HG03432 (cell line): ENCODE measurements at regions not wholly inside any gene's neighbourhood (a gene's known extent, or its start where the extent isn't known, plus 50 kb on each side); places are given as distances from the start of the nearest gene placed in this dataset.

Source experiments
- ATAC-seq: cut with Tn5 transposase; IDR thresholded peaks from one replicate; pipeline ENCODE4 v1.9.1; 2021; ENCODE audit warnings: mild to moderate bottlenecking, moderate library complexity; ENCODE audit not compliant: unreplicated experiment

DNA sequence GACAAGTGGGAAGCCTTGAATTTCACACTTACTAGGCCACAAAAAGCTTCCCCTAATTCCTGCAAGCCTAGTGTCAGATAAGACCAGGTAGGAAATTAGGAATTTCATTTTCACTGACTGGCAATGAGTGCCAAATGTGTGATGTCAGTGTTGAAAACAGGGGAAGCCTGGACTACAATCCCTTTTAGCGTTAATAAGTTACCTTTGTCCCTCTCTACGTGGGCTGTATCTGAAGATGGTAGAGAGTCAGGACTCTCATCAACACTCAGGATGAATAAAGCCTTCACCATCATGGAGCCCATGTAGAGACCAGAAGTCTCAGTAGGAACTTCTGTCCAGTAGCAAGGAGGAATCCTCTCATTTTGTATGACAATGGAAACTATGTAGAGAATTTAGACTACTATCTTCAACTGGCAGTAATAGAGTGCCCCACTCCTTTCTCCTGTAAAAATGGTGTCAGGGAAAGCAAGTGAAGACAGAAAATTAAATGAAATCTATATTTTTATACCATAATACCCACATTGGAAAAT is 324.1 kb upstream of the KLHL1 start:
- no peak for ATAC-seq

DNA sequence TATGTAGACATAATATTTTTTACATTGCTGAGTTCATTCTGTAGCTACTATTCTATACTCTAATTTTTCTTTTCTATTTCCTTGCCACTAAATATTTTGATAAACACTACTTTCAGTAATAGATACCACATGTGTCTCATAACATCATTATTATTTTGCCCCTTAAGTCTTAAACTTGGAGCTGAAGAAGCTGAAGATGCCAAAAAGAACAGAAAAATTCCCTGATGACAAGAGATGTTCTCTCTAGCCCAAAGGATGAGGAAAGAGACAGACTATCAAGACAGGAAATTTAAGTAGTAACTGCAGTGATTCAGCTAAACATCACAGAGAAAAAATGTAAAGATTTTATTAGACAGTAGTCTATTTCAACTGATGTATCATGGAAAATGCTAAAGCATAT is 322.0 kb upstream of the KLHL1 start:
- ATAC-seq: no peak

DNA sequence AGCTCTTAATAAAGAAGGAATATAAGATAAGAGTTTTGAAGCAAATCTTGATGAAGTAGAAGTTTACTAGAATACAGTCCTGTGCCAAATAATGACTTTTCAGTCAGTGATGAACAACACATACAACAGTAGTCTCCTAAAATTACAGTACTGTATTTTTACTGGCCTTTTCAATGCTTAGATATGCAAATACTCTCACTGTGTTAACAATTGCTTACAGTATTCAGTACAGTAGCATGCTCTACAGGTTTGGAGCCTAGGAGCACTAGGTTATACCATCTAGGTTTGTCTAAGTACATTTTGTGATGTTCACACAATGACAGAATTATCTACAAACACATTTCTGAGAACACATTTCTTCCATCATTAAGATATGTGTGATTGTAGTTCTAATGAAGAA is 316.7 kb upstream of the KLHL1 start:
- no peak for ATAC-seq

DNA sequence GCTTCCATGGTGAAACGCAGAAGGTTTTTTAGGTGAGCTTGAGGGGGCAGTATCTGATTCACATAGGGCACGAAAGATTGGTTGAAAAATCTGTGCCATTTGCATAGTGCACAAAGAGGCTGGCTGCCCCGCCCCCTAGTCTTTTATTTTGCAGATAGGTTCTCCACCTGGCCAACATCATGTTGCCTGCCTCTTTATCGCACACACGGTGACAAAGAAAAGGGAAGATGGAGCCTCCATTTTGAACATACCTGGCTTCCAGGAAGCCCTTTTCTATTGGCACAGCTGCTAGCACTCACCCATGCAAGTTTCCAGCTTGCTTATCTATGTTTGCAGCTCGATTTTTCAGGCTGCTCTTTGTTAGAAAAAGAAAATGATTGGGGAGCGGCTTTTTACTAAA is 316.2 kb upstream of the KLHL1 start:
- no peak for ATAC-seq

DNA sequence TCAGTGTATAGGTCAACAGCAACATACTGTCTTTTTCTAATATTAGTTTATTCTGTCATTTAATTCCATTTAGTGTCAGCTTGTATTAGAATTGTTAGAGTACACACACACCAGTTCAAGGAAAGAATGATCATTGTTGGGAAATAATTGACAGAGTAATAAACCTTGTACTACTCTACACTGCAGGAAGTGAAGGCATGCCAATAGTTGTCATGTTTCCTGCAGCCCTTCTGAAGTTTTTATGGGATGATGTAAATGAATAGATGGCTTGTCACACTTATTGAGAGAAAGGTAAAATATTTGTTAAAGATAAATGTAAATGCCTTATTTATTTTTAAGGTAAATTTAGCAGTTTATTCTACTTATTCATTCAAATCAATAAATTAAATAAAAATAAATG is 306.9 kb upstream of the KLHL1 start:
- no peak for ATAC-seq

DNA sequence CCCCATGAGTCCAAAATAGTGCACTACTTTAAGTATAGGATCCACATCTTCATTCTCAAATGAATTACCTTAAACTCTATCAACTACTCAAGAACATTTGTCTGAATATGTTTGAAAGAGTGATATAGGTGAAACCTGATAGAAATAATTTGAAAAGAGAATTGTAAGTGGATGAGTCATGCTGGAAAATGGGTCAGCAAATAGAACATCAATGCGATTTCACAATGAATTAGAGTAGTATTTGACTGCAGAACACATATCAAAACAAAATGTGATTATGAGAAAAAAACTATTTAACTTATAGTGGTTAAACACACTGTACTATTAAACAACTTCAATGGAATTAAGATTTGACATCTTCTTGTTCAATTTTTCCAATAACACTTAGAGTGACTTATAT is 300.6 kb upstream of the KLHL1 start:
- no peak for ATAC-seq

DNA sequence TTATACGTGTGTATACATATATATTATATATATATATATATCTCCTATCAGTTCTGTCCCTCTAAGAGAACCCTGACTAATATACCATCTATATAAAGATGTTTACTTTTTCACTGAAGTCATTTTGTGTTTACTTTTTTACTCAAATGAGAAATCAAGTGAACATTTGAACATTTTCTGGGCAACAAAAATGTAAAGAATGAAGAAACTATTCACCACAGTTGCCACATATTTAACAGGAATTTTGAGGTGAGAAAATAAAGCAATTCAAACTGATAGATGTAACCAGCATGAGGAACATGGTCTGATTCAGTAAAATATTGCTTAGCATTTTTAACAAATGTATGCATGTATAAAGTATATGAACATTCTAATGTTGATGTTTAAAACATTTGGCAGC is 299.2 kb upstream of the KLHL1 start:
- no peak for ATAC-seq

DNA sequence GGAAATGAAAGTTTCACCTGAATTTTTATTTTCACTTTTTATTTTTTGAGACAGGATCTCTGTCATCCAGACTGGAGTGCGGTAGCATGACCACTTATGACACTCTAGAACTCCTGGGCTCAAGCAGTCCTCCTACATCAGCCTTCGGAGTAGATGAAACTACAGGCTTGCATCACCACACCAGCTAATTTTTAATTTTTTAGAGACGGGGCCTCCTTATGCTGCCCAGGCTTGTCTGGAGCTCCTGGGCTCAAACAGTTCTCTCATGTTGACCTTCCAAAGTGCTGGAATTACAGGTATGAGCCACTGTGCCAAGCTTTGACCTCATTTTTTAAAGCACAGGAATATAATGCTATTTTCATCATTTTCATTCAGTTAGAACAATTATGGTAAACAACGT is 297.0 kb upstream of the KLHL1 start:
- ATAC-seq: no peak

DNA sequence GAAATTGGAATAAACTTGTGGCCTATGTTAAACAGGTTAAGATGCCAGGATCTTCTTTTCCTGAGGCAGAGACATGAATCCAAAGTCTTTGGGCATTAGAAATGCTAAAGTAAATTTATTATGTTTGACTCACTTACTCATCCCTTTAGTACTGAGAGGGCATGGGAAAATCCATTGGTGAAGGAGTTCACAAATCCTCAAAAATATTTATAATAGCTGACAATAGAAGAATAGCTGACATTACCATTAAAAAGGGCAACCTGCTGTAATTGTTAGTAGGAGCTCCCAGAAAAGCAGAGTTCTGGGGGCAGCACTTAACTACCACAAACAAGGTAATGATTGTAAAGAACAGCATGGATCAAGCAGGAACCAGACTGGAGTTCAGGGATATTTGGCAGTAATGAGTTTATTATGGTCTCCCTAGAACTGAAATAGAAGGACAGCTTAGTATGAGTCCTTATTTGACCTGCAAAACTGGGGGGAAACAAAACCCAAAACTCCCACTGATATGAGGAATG is 285.8 kb upstream of the KLHL1 start:
- no peak for ATAC-seq

DNA sequence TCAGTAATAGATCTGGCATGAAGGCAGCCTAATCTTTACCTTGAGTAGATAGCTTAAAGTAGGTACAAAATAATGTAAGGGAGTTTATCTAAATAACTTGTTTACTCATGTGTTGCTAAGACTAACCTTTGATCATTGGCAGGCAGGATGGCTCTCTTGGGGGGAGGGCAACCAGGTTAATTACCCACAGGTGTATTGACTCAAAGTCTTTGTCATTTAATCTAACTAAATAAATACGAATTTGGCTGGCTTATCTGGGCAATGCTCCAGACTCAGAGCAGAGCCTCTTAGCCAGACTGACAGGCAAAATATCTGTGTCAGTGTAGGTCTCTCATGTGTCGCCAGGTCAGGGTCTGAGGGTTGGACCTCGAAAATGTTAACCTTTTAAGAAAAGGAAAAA is 283.4 kb upstream of the KLHL1 start:
- ATAC-seq: no peak

DNA sequence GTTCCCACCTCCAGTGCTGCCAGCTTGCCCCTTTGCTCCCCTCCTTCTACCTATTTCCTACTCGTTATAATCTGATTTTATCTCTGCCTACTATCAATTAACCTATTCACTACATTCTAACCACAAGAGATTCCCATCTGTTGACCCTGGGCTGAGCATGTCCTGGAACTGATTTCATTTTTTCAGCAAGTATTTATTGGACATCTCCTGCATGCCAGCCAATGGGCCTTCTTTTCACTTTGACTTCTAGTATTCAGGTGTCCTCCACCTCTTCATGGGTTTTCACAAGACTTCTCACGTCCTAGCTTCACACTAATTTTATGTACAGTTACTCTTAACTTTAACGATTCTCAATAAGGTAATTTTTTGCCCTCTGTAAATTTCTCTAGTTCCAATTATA is 282.7 kb upstream of the KLHL1 start:
- no peak for ATAC-seq

DNA sequence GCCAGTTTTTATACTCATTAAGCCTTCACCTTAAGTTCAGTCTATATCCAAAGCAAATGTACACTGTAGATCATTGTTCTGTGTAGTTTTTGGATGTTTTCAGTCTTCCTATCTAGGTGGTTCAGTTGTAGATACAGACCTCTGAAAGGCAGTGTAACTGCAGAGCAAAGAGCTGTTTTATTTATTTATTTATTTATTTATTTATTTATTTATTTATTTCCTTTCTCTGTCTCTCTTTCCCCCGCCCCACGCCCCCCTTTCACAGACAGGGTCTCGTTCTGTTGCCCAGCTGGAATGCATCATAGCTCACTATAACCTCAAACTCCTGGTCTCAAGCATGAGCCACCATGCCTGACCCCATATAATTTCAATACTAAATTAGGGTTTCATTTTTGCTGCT is 281.8 kb upstream of the KLHL1 start:
- ATAC-seq: no peak

DNA sequence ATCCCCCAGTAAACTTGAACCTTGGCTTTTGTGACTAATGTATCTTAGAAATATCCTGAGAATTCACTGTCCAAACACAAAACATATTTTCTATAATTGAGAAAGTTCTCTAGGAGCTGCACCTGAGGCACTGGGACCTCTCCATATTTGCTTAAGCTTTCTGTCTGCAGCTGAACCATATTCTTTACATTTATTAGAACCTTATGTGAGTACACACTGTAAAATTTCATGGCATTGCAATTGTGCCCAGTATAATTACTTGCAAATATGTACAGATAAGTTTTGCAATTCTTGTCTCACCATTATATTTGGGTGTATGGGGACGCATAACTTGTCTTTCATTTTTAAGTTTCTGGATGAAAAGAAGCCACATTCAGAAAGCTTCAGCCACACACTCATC is 280.7 kb upstream of the KLHL1 start:
- ATAC-seq: no peak

DNA sequence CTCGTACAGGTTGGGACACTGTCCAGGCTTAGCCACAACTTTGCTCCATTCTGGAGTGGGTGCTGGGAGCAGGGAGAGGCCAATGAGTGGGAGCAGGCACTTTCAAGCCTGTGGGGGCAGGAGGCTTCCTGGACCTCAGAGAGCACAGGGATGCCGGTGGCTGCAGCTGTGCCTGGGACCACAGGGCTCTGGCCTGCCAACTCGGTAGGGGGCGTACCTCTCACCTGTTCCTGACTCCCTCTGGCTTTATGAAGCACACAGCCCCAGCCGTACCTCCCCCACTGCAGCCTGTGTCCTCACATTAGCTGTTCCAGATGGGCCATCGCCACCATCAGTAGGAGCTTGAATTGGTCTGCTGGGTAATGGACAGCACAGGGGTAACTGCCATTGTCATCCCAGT is 278.7 kb upstream of the KLHL1 start:
- ATAC-seq: no peak

DNA sequence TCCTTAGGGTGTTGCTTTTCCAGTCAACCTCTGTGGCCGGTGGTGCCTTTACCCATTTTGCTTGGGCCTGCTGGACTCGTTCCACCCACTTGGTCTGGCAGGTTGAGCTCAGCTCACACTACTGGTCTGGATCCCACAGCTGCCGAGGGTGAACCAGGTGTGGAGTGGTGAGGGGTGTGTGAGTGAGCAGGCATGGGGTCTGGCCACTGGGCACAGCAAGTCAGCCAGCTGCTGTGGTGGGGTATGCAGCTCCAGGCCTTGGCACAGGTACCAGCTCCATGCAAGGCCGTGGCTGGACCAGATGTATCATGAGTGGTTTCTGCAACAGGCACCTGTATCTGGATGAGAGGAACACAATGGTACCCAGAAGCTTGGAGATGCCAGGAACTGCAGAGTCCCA is 277.6 kb upstream of the KLHL1 start:
- no peak for ATAC-seq

DNA sequence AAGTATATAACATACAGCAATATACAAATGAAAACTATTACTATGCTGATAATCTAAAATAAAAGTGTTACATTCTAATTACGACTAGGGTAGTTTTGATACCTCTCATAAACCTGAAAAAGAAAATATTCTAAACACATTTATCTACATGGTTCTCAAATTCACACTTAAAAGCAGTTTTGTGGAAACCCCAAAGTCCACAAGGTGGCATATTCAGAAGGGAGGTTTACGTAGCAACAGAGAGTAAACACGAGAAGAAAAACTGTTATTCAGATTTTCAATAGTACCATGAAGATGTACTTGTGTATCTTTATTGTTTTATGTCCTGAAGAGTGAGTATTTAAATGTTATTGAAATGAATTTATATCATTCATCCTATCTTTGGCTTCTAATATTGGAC is 275.9 kb upstream of the KLHL1 start:
- no peak for ATAC-seq

DNA sequence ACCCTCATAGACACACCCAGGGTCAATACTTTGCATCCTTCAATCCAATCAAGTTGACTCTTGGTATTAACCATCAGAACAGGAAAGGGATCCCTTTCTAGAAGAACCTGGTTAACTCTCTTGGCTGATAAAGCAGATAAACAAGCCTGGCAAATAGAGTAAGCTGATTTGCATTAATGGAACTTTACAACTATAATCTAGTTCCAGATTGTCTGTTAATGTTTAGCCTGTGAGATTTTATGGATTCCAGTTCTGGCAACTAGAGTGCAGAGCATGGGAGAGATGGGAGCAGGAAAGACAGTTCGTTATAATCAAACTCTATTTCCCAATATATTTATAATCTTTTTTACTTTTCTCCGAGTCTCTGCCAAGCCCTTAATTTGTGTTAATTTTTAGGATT is 272.6 kb upstream of the KLHL1 start:
- ATAC-seq: no peak

DNA sequence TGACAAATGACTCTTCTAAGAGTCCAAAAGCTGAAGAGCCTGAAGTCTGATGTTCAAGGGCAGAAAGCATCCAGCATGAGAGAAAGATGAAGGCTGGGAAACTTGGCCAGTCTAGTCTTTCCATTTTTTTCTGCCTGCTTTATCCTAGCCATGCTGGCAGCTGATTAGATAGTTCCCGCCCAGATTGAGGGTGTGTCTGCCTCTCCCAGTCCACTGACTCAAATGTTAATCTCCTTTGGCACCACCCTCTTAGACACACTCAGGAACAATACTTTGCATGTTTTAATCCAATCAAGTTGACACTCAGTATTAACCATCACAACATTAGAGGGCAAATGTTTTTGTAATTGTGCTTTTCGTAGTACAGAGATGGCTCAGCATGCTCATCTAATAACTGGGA is 267.5 kb upstream of the KLHL1 start:
- no peak for ATAC-seq

DNA sequence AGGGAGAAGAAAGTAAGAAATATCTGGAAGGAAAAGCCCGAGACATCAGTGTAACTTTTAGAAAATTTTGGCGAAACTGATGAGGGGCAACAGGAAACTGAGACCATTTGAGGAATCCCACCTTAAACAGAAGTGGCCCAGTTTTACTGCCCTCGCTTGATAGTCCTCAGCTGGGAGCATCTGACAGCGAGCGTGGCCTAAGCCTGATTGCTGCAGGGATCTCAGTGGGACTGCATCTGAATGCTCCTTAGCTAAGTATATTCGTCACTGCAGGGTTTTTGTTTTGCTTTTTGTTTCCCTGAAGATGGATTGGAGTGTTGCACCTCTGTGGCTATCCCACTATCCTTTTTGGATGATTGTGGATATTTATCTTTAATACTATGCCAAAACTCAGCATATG is 262.7 kb upstream of the KLHL1 start:
- no peak for ATAC-seq

DNA sequence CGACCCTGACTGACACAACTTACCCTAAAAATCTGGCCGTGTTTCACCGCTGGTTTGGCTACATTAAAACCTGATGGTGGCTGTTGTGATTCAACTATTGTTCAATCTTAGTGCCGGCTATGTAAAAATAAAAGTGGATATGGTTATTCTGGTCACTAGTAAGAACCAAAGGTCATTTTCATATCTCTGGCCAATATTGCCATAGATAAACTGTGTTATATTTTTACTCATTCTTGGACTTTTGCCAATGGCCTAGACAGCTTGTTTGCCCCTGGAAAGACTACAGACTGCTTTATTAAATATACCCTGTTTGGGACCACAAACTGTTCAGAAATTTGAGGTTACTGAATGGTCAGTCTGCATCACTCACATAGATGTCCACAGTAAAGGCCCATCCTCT is 258.5 kb upstream of the KLHL1 start:
- no peak for ATAC-seq

DNA sequence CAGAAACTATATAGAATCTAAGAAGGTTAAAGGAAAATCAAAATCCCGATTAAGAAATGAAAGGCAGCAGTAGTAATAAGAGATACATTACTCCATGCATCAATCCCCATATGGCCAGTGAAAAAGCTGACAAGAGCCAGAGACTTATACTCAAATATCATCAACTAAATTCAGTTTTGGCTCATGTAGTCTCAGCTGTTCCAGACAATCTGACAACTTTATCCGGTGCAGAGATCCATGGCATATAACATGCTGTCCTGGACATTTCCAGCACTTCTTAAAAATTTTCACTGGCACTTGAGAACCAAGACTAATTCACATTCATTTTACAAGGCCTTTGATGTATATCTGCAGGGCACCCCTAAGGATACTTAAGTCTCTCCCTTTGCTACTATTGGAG is 255.7 kb upstream of the KLHL1 start:
- no peak for ATAC-seq

DNA sequence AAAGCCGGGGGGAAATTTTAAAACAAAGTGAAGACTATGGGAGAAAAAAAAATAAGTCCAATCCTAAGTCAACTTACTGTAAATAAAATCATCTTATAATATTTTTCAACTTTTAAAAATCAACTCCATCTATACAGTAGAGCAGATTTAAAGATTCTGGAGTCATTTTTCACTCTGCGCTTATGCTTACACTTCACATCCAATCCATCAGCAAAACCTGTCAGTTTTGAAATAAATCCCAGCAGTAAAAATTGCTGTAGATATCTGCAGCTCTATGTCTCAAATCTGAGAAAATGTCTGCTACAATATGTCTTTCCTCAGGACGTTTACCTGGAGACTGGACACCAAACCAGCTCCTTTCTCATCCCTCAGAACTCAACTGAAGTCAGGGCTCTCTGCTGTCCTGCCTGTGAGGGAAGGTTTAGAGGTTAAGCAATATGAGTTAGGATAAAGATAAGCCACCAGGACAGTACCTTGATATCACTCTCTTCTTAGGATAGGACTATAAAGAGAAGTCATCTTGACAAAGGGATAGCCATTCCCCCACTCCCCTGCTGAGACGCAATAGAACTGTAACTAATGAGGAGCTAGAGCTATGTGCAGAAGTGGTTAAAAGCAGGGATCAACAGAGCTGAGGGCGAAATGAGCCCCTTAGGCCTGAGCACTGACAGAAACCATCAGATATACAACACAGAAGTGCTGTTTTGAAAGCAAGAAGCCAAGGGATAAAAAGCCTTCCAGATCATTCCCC is 254.7 kb upstream of the KLHL1 start:
- no peak for ATAC-seq

DNA sequence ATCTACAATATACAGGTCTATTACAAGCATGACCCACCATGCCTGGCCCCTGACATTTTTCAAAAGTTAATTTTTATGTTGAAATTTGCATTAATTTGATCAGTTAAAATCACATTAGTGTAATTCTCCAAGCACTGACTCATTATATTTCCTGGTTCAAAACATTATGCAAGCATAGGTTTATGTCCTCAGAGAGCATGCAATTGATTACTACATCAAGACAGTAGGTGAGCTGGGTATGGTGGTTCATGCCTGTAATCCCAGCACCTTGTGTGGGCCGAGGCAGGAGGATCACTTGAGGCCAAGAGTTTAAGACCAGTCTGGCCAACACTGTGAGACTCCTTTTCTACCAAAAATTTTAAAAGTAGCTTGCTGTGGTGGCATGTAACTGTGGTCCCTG is 248.8 kb upstream of the KLHL1 start:
- no peak for ATAC-seq
